HepG2 (cell line): ENCODE measurements at regions not wholly inside any gene's neighbourhood (a gene's known extent, or its start where the extent isn't known, plus 50 kb on each side); places are given as distances from the start of the nearest gene placed in this dataset.

ENCODE experiments used
- ATAC-seq: fragments of 200-7000 bp; cut with Tn5 transposase; 3 replicates; pipeline ENCODE4 v1.9.1; 2020; ENCODE audit warnings: mild to moderate bottlenecking, moderate library complexity
- BruUV-seq: library from RNA; stranded (reverse); fragments of 400-500 nt; replicated peaks from 2 replicates; lab custom pipeline; 2021; lab: Mats Ljungman, UMichigan
- CTCF ChIA-PET: fragments of 300-600 bp; formaldehyde crosslinking; extraction: SDS; loops from one replicate; lab custom pipeline; 2021; ENCODE audit warnings: low total read pairs, inconsistent platforms, low intra/inter-chr PET ratio; lab: Yijun Ruan, JAX
- POLR2A ChIA-PET: fragments of 350-600 bp; sonication (Branson Sonifier 250); formaldehyde crosslinking; loops from one replicate; lab custom pipeline; 2020; ENCODE audit warnings: antibody characterized with exemption, inconsistent platforms; lab: Yijun Ruan, JAX
- DNase-seq: peaks from one replicate; pipeline ENCODE4 v3.0.0-alpha.2; 2015; ENCODE audit warnings: low spot score
- FAIRE-seq: peaks from 3 replicates; lab custom pipeline; 2011; peaks lifted over from hg19 to GRCh38; lab: Jason Lieb, UNC
- H2AFZ ChIP-seq: one replicate; pipeline ENCODE4 v1.6.1; 2011; ENCODE audit warnings: low read length, inconsistent platforms
- H3K27ac ChIP-seq: fragments of 300-600 bp; 3 replicates; pipeline ENCODE4 v1.8.0; 2011; ENCODE audit warnings: mixed run types, mild to moderate bottlenecking, mixed read lengths, low read length, inconsistent platforms; ENCODE audit not compliant: insufficient read depth; ENCODE audit errors: extremely low read length
- H3K27me3 ChIP-seq, 2 experiments: fragments of 200-600 bp in 1 of 2; 2 replicates in 1 of 2; 3 replicates in 1 of 2; pipeline versions ENCODE4 v1.6.0 to v1.8.0; 2011; ENCODE audit warnings: low read length in 2 of 2, mild to moderate bottlenecking in 2 of 2, moderate library complexity in 2 of 2, inconsistent platforms in 1 of 2; ENCODE audit not compliant: insufficient read depth in 2 of 2, control insufficient read depth in 1 of 2
- H3K36me3 ChIP-seq, 2 experiments: fragments of 200-600 bp in 1 of 2; replicated peaks in 1 of 2; 2 replicates in 1 of 2; 3 replicates in 1 of 2; pipeline versions ENCODE4 v1.5.1 to v1.8.0; 2011; ENCODE audit warnings: low read length in 2 of 2, inconsistent platforms in 1 of 2; ENCODE audit not compliant: insufficient read depth in 2 of 2, control insufficient read depth in 1 of 2
- H3K4me1 ChIP-seq: 2 replicates; pipeline ENCODE4 v1.5.1; 2012; ENCODE audit warnings: low read length, inconsistent platforms; ENCODE audit not compliant: insufficient read depth
- H3K4me2 ChIP-seq: 2 replicates; pipeline ENCODE4 v1.6.0; 2011; ENCODE audit warnings: low read depth, low read length, inconsistent platforms
- H3K4me3 ChIP-seq, 3 experiments: fragments of 200-600 bp in 1 of 3; sonication (generic), shearing (Covaris generic) in 1 of 3; replicated peaks in 1 of 3; 2 replicates each; pipeline ENCODE4 v1.5.1; 2011 to 2016; ENCODE audit warnings: low read length in 3 of 3, inconsistent platforms in 2 of 3, low read depth in 2 of 3, mild to moderate bottlenecking in 2 of 3, control low read depth in 1 of 3, mixed read lengths in 1 of 3; ENCODE audit not compliant: insufficient read depth in 1 of 3
- H3K79me2 ChIP-seq: one replicate; pipeline ENCODE4 v1.6.1; 2011; ENCODE audit warnings: low read length, inconsistent platforms; ENCODE audit not compliant: insufficient read depth
- H3K9ac ChIP-seq: 2 replicates; pipeline ENCODE4 v1.6.0; 2011; ENCODE audit warnings: mild to moderate bottlenecking, low read depth, low read length, inconsistent platforms; ENCODE audit not compliant: insufficient read depth
- H3K9me3 ChIP-seq: 2 replicates; pipeline ENCODE4 v1.5.1; 2012; ENCODE audit warnings: mild to moderate bottlenecking, low read length
- H4K20me1 ChIP-seq: 2 replicates; pipeline ENCODE4 v1.6.0; 2011; ENCODE audit warnings: inconsistent platforms, mild to moderate bottlenecking, low read length, moderate library complexity; ENCODE audit not compliant: insufficient read depth
- ASH2L ChIP-seq: fragments of 300-600, 200-600 bp; sonication (generic); IDR thresholded peaks from 2 replicates; pipeline ENCODE4 v1.7.0; 2017; ENCODE audit warnings: low read depth, mild to moderate bottlenecking, moderate library complexity, mixed read lengths, low read length; ENCODE audit not compliant: insufficient read length
- ETV5 ChIP-seq: IDR thresholded peaks from 2 replicates; pipeline ENCODE4 v1.6.1; 2018; ENCODE audit warnings: missing biosample characterization, missing genetic modification reagents, inconsistent platforms, borderline replicate concordance
- GATAD2A ChIP-seq: IDR thresholded peaks from 2 replicates; pipeline ENCODE4 v1.6.1; 2016
- HDAC1 ChIP-seq: sonication (generic); formaldehyde crosslinking; IDR thresholded peaks from 2 replicates; pipeline ENCODE4 v1.5.1; 2020; ENCODE audit warnings: mild to moderate bottlenecking, missing genetic modification reagents
- HDAC2 ChIP-seq: sonication (generic); formaldehyde crosslinking; IDR thresholded peaks from 2 replicates; pipeline ENCODE4 v1.4.0; 2020; ENCODE audit warnings: missing genetic modification reagents
- ISL2 ChIP-seq: sonication (generic); formaldehyde crosslinking; IDR thresholded peaks from 2 replicates; pipeline ENCODE4 v1.5.0; 2020; ENCODE audit warnings: missing genetic modification reagents
- MATR3 ChIP-seq: sonication (generic); formaldehyde crosslinking; IDR thresholded peaks from 2 replicates; pipeline ENCODE4 v1.4.0; 2020; ENCODE audit warnings: missing genetic modification reagents
- MTA1 ChIP-seq: sonication (generic); formaldehyde crosslinking; IDR thresholded peaks from 2 replicates; pipeline ENCODE4 v1.4.0; 2020; ENCODE audit warnings: missing genetic modification reagents, mild to moderate bottlenecking, borderline replicate concordance
- RFX5 ChIP-seq: IDR thresholded peaks from 2 replicates; pipeline ENCODE4 v1.6.1; 2011; ENCODE audit warnings: low read depth, low read length, improper control_type of control experiment
- RXRA ChIP-seq: sonication (generic); formaldehyde crosslinking; IDR thresholded peaks from 2 replicates; pipeline ENCODE4 v1.5.1; 2020; ENCODE audit warnings: missing genetic modification reagents
- SKI ChIP-seq: fragments of 450-650 bp; IDR thresholded peaks from one replicate; pipeline ENCODE4 v1.6.1; 2018; ENCODE audit warnings: mild to moderate bottlenecking; ENCODE audit not compliant: partially characterized antibody
- SP2 ChIP-seq: sonication (generic); formaldehyde crosslinking; IDR thresholded peaks from 2 replicates; pipeline ENCODE4 v1.5.1; 2020; ENCODE audit warnings: mild to moderate bottlenecking, missing genetic modification reagents
- ZNF101 ChIP-seq: sonication (generic); formaldehyde crosslinking; IDR thresholded peaks from 2 replicates; pipeline ENCODE4 v1.4.0; 2020; ENCODE audit warnings: mild to moderate bottlenecking, low read depth, missing genetic modification reagents, borderline replicate concordance
- WGBS: methylation state at CpG from one replicate; pipeline ENCODE4 v1.1.6; 2017; ENCODE audit warnings: low lambda C conversion rate; 5-methylcytosine and 5-hydroxymethylcytosine counted together
- in situ Hi-C: cut with HindIII; loops from 2 replicates; pipeline ENCODE4 v1.10.0; 2017; ENCODE audit warnings: low pct_unique_long_range_greater_than_20kb; ENCODE audit not compliant: extremely low pct_ligation_motif_present
- intact Hi-C: fragments of 100-400 bp; cut with micrococcal nuclease; formaldehyde crosslinking; loops from one replicate; pipeline ENCODE4 v1.10.0; 2022; ENCODE audit not compliant: unreplicated experiment
- TF ChIP-seq, protein P1 (sequence below): sonication (generic); formaldehyde crosslinking; IDR thresholded peaks from 2 replicates; pipeline ENCODE4 v1.4.0; 2020; ENCODE audit warnings: mild to moderate bottlenecking, missing genetic modification reagents
- TF ChIP-seq, protein P2 (sequence below): sonication (generic); formaldehyde crosslinking; IDR thresholded peaks from 2 replicates; pipeline ENCODE4 v1.8.0; 2022; ENCODE audit warnings: low read depth, missing genetic modification reagents
- TF ChIP-seq, protein P3 (sequence below), 2 experiments: IDR thresholded peaks; 2 replicates each; pipeline ENCODE4 v1.6.1; 2011 to 2012; ENCODE audit warnings: low read length in 2 of 2, borderline replicate concordance in 1 of 2, low read depth in 1 of 2, mild to moderate bottlenecking in 1 of 2, moderate library complexity in 1 of 2

DNA sequence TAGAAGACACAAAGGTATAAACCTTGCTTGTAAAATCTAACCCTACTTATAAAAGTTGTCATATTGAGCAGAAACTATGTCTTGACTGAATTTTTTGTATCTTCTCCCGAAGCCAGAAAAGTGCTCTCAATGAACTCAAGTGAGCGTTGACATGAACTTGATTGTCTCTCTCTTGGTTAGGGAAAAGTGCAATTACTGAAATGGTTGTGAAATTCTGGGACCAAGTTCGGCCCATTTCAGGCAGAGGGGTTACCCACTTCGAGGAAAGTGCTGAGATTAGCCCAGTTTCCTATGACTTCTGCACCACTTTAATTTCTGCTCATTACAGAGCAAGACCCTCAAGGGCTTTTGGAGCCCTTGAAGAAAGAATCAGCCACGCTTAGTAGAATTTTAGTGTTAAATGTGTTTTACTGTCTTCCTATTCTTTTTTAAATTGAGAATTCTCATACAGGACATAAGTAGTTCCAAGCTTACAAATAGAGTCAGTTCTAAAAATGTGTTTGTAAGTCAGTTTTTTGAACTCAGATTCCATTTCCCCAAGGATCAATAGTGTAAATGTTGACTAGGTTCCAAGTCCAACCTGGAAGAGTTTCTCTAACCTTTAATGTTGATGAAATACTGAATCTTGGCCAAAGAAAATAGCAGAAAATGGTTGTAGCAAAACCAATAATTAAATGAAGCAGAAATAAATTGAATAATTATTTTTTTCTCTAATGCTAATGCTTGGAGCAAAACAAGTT lies 125.7 kb upstream of the ACSL4 start:
- no peak for FAIRE-seq
- intact Hi-C loops = no loop called here
- no TSS peak for BruUV-seq
- in situ Hi-C loops = loop anchor here (10.0 kb wide), 1 partner anchor 124 kb away; the partner anchor contains the start of gene ACSL4
- H3K79me2 ChIP-seq = peaks cover 13% of the 10 kb centered on the region
- peak overlapping the region; percentile 82 for H3K4me2 ChIP-seq
- H2AFZ ChIP-seq = no peak overlapping the region
- ATAC-seq = peak; percentile 71
- ChIA-PET CTCF (no interaction called here), POLR2A (interaction anchor here (1.1 to 2.0 kb wide), 4 partner anchors 13 to 132 kb away, joined by 3 to 9 read pairs (median 4); no protein-coding TSS in a partner anchor)
- peak overlapping the region; percentile 66 for H3K9ac ChIP-seq
- H4K20me1 ChIP-seq = no peaks in the 10 kb centered on the region
- H3K9me3 ChIP-seq = no peaks in the 10 kb centered on the region
- peak overlapping the region; percentile 96 for H3K27ac ChIP-seq
- peaks cover 87% of the 10 kb centered on the region for H3K4me1 ChIP-seq
- peak overlapping the region in 2 of 3 experiments; percentile 7 to 33; a peak in 2 of 6 replicates for H3K4me3 ChIP-seq
- peak; percentile 78 for DNase-seq
- no peaks in the 10 kb centered on the region for H3K27me3 ChIP-seq
- WGBS = 0% methylated on average over 5 of the region's 5 CpGs
- no peaks in the 10 kb centered on the region for H3K36me3 ChIP-seq
- TF ChIP-seq SKI (no peak), MTA1 (CRISPR knock-in tag) (no peak), ASH2L (peak; percentile 69), ETV5 (no peak), HDAC2 (0 out of 2 replicates have a peak, but pooled peaks have one; percentile 20), ISL2 (CRISPR knock-in tag) (peak; percentile 75; the same call in 1 of the 2 replicates), ZNF101 (no peak), GATAD2A (CRISPR knock-in tag) (peak; percentile 57), RXRA (CRISPR knock-in tag) (no peak), MATR3 (no peak), RFX5 (no peak), HDAC1 (no peak), SP2 (CRISPR knock-in tag) (no peak)
- TF ChIP-seq, protein P1, sequence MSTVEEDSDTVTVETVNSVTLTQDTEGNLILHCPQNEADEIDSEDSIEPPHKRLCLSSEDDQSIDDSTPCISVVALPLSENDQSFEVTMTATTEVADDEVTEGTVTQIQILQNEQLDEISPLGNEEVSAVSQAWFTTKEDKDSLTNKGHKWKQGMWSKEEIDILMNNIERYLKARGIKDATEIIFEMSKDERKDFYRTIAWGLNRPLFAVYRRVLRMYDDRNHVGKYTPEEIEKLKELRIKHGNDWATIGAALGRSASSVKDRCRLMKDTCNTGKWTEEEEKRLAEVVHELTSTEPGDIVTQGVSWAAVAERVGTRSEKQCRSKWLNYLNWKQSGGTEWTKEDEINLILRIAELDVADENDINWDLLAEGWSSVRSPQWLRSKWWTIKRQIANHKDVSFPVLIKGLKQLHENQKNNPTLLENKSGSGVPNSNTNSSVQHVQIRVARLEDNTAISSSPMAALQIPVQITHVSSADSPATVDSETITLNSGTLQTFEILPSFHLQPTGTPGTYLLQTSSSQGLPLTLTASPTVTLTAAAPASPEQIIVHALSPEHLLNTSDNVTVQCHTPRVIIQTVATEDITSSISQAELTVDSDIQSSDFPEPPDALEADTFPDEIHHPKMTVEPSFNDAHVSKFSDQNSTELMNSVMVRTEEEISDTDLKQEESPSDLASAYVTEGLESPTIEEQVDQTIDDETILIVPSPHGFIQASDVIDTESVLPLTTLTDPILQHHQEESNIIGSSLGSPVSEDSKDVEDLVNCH (CRISPR knock-in tag) = no peak
- TF ChIP-seq, protein P2, sequence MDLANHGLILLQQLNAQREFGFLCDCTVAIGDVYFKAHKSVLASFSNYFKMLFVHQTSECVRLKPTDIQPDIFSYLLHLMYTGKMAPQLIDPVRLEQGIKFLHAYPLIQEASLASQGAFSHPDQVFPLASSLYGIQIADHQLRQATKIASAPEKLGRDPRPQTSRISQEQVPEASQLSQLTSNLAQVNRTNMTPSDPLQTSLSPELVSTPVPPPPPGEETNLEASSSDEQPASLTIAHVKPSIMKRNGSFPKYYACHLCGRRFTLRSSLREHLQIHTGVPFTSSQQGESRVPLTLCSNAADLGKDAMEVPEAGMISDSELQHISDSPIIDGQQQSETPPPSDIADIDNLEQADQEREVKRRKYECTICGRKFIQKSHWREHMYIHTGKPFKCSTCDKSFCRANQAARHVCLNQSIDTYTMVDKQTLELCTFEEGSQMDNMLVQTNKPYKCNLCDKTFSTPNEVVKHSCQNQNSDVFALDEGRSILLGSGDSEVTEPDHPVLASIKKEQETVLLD = no peak
- TF ChIP-seq, protein P3, sequence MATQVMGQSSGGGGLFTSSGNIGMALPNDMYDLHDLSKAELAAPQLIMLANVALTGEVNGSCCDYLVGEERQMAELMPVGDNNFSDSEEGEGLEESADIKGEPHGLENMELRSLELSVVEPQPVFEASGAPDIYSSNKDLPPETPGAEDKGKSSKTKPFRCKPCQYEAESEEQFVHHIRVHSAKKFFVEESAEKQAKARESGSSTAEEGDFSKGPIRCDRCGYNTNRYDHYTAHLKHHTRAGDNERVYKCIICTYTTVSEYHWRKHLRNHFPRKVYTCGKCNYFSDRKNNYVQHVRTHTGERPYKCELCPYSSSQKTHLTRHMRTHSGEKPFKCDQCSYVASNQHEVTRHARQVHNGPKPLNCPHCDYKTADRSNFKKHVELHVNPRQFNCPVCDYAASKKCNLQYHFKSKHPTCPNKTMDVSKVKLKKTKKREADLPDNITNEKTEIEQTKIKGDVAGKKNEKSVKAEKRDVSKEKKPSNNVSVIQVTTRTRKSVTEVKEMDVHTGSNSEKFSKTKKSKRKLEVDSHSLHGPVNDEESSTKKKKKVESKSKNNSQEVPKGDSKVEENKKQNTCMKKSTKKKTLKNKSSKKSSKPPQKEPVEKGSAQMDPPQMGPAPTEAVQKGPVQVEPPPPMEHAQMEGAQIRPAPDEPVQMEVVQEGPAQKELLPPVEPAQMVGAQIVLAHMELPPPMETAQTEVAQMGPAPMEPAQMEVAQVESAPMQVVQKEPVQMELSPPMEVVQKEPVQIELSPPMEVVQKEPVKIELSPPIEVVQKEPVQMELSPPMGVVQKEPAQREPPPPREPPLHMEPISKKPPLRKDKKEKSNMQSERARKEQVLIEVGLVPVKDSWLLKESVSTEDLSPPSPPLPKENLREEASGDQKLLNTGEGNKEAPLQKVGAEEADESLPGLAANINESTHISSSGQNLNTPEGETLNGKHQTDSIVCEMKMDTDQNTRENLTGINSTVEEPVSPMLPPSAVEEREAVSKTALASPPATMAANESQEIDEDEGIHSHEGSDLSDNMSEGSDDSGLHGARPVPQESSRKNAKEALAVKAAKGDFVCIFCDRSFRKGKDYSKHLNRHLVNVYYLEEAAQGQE (IDR thresholded peaks at IDR 0.05; ENCODE audit: borderline replicate concordance in 1 of 2, low read depth in 1 of 2, low read length in 2 of 2) = no peak
